Endothelial cell of umbilical vein (primary cell): ENCODE measurements at regions not wholly inside any gene's neighbourhood (a gene's known extent, or its start where the extent isn't known, plus 50 kb on each side); places are given as distances from the start of the nearest gene placed in this dataset.

Source experiments
- BruUV-seq: library from RNA; stranded (reverse); fragments of 400-500 nt; replicated peaks from 2 replicates; lab custom pipeline; 2021; lab: Mats Ljungman, UMichigan
- CTCF ChIA-PET: fragments of 300-600, 350-600 bp; sonication (Branson Sonifier 250); formaldehyde crosslinking; loops from one replicate; lab custom pipeline; 2021; ENCODE audit warnings: antibody characterized with exemption, inconsistent platforms; lab: Charles Lee
- POLR2A ChIA-PET: fragments of 300-600, 350-600 bp; sonication (Branson Sonifier 250); formaldehyde crosslinking; loops from one replicate; lab custom pipeline; 2021; ENCODE audit warnings: antibody characterized with exemption, inconsistent platforms; lab: Charles Lee
- DNase-seq: peaks from one replicate; pipeline ENCODE4 v3.0.0-alpha.2; 2011; ENCODE audit warnings: low read depth, low spot score
- FAIRE-seq: peaks from 2 replicates; lab custom pipeline; 2011; peaks lifted over from hg19 to GRCh38; lab: Jason Lieb, UNC
- H2AFZ ChIP-seq: 2 replicates; pipeline ENCODE4 v1.6.0; 2012; ENCODE audit warnings: low read depth, low read length, control low read depth, inconsistent platforms
- H3K27ac ChIP-seq: 2 replicates; pipeline ENCODE4 v1.5.1; 2011; ENCODE audit warnings: low read depth, mild to moderate bottlenecking, control low read depth, low read length, moderate library complexity; ENCODE audit not compliant: insufficient read depth
- H3K27me3 ChIP-seq, 2 experiments: 2 replicates each; pipeline versions ENCODE4 v1.6.0 to v1.6.1; 2011; ENCODE audit warnings: low read length in 2 of 2, mixed read lengths in 1 of 2; ENCODE audit not compliant: control insufficient read depth in 2 of 2, insufficient read depth in 2 of 2
- H3K36me3 ChIP-seq, 2 experiments: 2 replicates in 1 of 2; 3 replicates in 1 of 2; pipeline ENCODE4 v1.5.1; 2011; ENCODE audit warnings: low read length in 2 of 2, mild to moderate bottlenecking in 1 of 2, moderate library complexity in 1 of 2; ENCODE audit not compliant: control insufficient read depth in 2 of 2, insufficient read depth in 2 of 2; ENCODE audit errors: extremely low read depth in 1 of 2
- H3K4me1 ChIP-seq: 3 replicates; pipeline ENCODE4 v1.5.1; 2011; ENCODE audit warnings: mild to moderate bottlenecking, low read length; ENCODE audit not compliant: control insufficient read depth, insufficient read depth; ENCODE audit errors: extremely low read depth
- H3K4me2 ChIP-seq: 2 replicates; pipeline ENCODE4 v1.6.1; 2011; ENCODE audit warnings: low read length, control low read depth, mixed read lengths; ENCODE audit not compliant: insufficient read depth
- H3K4me3 ChIP-seq, 3 experiments: fragments of 200-600 bp in 1 of 3; sonication (generic), shearing (Covaris generic) in 1 of 3; replicated peaks in 1 of 3; 2 replicates each; pipeline ENCODE4 v1.5.1; 2011 to 2016; ENCODE audit warnings: control low read depth in 3 of 3, low read length in 3 of 3, mild to moderate bottlenecking in 2 of 3, inconsistent platforms in 1 of 3, low read depth in 1 of 3, moderate library complexity in 1 of 3; ENCODE audit not compliant: insufficient read depth in 1 of 3
- H3K79me2 ChIP-seq: 2 replicates; pipeline ENCODE4 v1.6.0; 2012; ENCODE audit warnings: low read length, inconsistent platforms; ENCODE audit not compliant: control insufficient read depth, insufficient read depth
- H3K9ac ChIP-seq: replicated peaks from 2 replicates; pipeline ENCODE3; 2011; ENCODE audit warnings: low read length, control low read depth; ENCODE audit not compliant: insufficient read depth; ENCODE audit errors: extremely low read depth
- H3K9me1 ChIP-seq: replicated peaks from 3 replicates; pipeline ENCODE4 v1.6.0; 2011; ENCODE audit warnings: mild to moderate bottlenecking, low read length; ENCODE audit not compliant: control insufficient read depth, insufficient read depth; ENCODE audit errors: extremely low read depth
- H3K9me3 ChIP-seq: replicated peaks from 2 replicates; pipeline ENCODE4 v1.5.1; 2012; ENCODE audit warnings: low read length, inconsistent platforms; ENCODE audit not compliant: control insufficient read depth, insufficient read depth
- H4K20me1 ChIP-seq: replicated peaks from 2 replicates; pipeline ENCODE3; 2011; ENCODE audit warnings: mild to moderate bottlenecking, low read length; ENCODE audit not compliant: control insufficient read depth, insufficient read depth; ENCODE audit errors: extremely low read depth
- CTCF ChIP-seq, 2 donors: IDR thresholded peaks; 1 replicate in 1 of 2; 2 replicates in 1 of 2; pipeline ENCODE4 v1.5.1; 2011; ENCODE audit warnings: low read length in 2 of 2, mild to moderate bottlenecking in 2 of 2, moderate library complexity in 2 of 2, control low read depth in 1 of 2, inconsistent platforms in 1 of 2, low read depth in 1 of 2; ENCODE audit not compliant: insufficient read depth in 1 of 2; ENCODE audit errors: extremely low read depth in 1 of 2
- EZH2 ChIP-seq: IDR thresholded peaks from 2 replicates; pipeline ENCODE4 v1.6.1; 2012; ENCODE audit warnings: borderline replicate concordance, low read depth, mild to moderate bottlenecking, moderate library complexity, low read length, inconsistent platforms; ENCODE audit not compliant: severe bottlenecking
- FOS ChIP-seq: IDR thresholded peaks from 2 replicates; pipeline ENCODE4 v1.6.1; 2011; ENCODE audit warnings: mild to moderate bottlenecking, low read length, moderate library complexity, borderline replicate concordance; ENCODE audit not compliant: insufficient read depth
- GATA2 ChIP-seq: IDR thresholded peaks from 2 replicates; pipeline ENCODE4 v1.7.0; 2011; ENCODE audit warnings: low read depth, mild to moderate bottlenecking, moderate library complexity, mixed read lengths, low read length; ENCODE audit not compliant: insufficient read length, insufficient read depth
- JUN ChIP-seq: IDR thresholded peaks from 2 replicates; pipeline ENCODE4 v1.6.1; 2011; ENCODE audit warnings: borderline replicate concordance, low read depth; ENCODE audit not compliant: insufficient read length, insufficient read depth
- MAX ChIP-seq: IDR thresholded peaks from 2 replicates; pipeline ENCODE4 v1.6.1; 2011; ENCODE audit not compliant: insufficient read depth, insufficient read length
- MYC ChIP-seq: IDR thresholded peaks from one replicate; pipeline ENCODE4 v1.6.1; 2011; ENCODE audit warnings: mild to moderate bottlenecking, low read depth, low read length
- POLR2A ChIP-seq: IDR thresholded peaks from 2 replicates; pipeline ENCODE4 v1.6.1; 2012; ENCODE audit warnings: low read depth, mild to moderate bottlenecking, control low read depth, low read length
- POLR2AphosphoS5 ChIP-seq: IDR thresholded peaks from 2 replicates; pipeline ENCODE4 v1.6.1; 2012; ENCODE audit warnings: low read depth, mild to moderate bottlenecking, control low read depth, low read length, moderate library complexity; ENCODE audit not compliant: insufficient read depth
- dilution Hi-C: fragments of 300-500 bp; cut with MboI; formaldehyde crosslinking; loops from one replicate; pipeline ENCODE4 v1.15.0; 2019; ENCODE audit warnings: low sequenced_read_pairs; ENCODE audit not compliant: extremely low pct_ligation_motif_present
- intact Hi-C: fragments of 100-400 bp; cut with micrococcal nuclease; formaldehyde crosslinking; loops from one replicate; pipeline ENCODE4 v1.10.0; 2022

GRCh38 chr2:147057892-147058490 lies 786.8 kb upstream of the ACVR2A start:
- Histone ChIP-seq H3K79me2 (no peaks in the 10 kb centered on the region), H3K9me1 (no peaks in the 10 kb centered on the region), H3K4me2 (no peak overlapping the region), H3K9ac (no peak overlapping the region), H3K36me3 (no peaks in the 10 kb centered on the region), H3K4me1 (no peaks in the 10 kb centered on the region), H2AFZ (no peak overlapping the region), H3K4me3 (no peak overlapping the region), H3K27ac (no peak overlapping the region), H4K20me1 (no peaks in the 10 kb centered on the region), H3K9me3 (no peaks in the 10 kb centered on the region), H3K27me3 (no peaks in the 10 kb centered on the region)
- ChIA-PET CTCF (no interaction called here), POLR2A (no interaction called here)
- TF ChIP-seq FOS = no peak
- TF ChIP-seq JUN = no peak
- no peak for TF ChIP-seq CTCF (IDR thresholded peaks at IDR 0.05; ENCODE audit: extremely low read depth in 1 of 2, insufficient read depth in 1 of 2, low read depth in 1 of 2, low read length in 2 of 2)
- no peak for TF ChIP-seq EZH2
- dilution Hi-C loops = no loop called here
- FAIRE-seq = no peak
- no peak for DNase-seq
- intact Hi-C loops = no loop called here
- no TSS peak for BruUV-seq

- dilution Hi-C loops (no loop called here), intact Hi-C loops (no loop called here)
- Histone ChIP-seq H3K4me1 (no peaks in the 10 kb centered on the region), H3K79me2 (no peaks in the 10 kb centered on the region), H3K4me2 (no peak overlapping the region), H3K9ac (no peak overlapping the region), H3K36me3 (no peaks in the 10 kb centered on the region), H3K27me3 (no peaks in the 10 kb centered on the region), H3K9me1 (no peaks in the 10 kb centered on the region), H3K27ac (no peak overlapping the region), H4K20me1 (no peaks in the 10 kb centered on the region), H2AFZ (no peak overlapping the region), H3K9me3 (no peaks in the 10 kb centered on the region), H3K4me3 (no peak overlapping the region)
- CTCF ChIA-PET = interaction anchor here (0.7 to 1.2 kb wide), 3 partner anchors 8 to 318 kb away, joined by 3 to 6 read pairs (median 4); no protein-coding TSS in a partner anchor
- POLR2A ChIA-PET = no interaction called here
- DNase-seq (no peak), FAIRE-seq (no peak)
- BruUV-seq = no TSS peak
- no peak for TF ChIP-seq POLR2A
- no peak for TF ChIP-seq JUN
- no peak for TF ChIP-seq EZH2
- TF ChIP-seq MYC = no peak
- TF ChIP-seq FOS = no peak
- TF ChIP-seq GATA2 = no peak
- TF ChIP-seq POLR2AphosphoS5 = no peak
- no peak for TF ChIP-seq MAX
- TF ChIP-seq CTCF (IDR thresholded peaks at IDR 0.05; ENCODE audit: extremely low read depth in 1 of 2, insufficient read depth in 1 of 2, low read depth in 1 of 2, low read length in 2 of 2) = no peak
These were observed 793.0 kb upstream of the ACVR2A start for GRCh38 chr2:147051814-147052213.
